Stomach (tissue), 4 donors: ENCODE measurements at regions not wholly inside any gene's neighbourhood (a gene's known extent, or its start where the extent isn't known, plus 50 kb on each side); places are given as distances from the start of the nearest gene placed in this dataset.

ENCODE experiments used
- CTCF ChIP-seq, 7 experiments: fragments of 450-650 bp in 4 of 7; fragments of 200-600 bp in 3 of 7; sonication (generic) in 3 of 7; IDR thresholded peaks; one replicate each; pipeline ENCODE4 v1.5.1; 2016 to 2019; ENCODE audit warnings: antibody characterized with exemption in 7 of 7, control low read depth in 2 of 7, mild to moderate bottlenecking in 1 of 7
- POLR2A ChIP-seq, 4 donors: fragments of 450-650 bp; IDR thresholded peaks; one replicate each; pipeline ENCODE4 v1.6.1; 2016; ENCODE audit warnings: antibody characterized with exemption in 4 of 4, control low read depth in 2 of 4, mild to moderate bottlenecking in 1 of 4, moderate library complexity in 1 of 4
- POLR2AphosphoS5 ChIP-seq, 3 donors: sonication (generic); formaldehyde crosslinking; IDR thresholded peaks; one replicate each; pipeline ENCODE4 v1.6.1; 2016; ENCODE audit warnings: antibody characterized with exemption in 3 of 3

GRCh38 chr7:116404389-116404788, 95.1 kb upstream of the CAV2 start:
- TF ChIP-seq CTCF (IDR thresholded peaks at IDR 0.05) = no peak
- TF ChIP-seq POLR2AphosphoS5 (IDR thresholded peaks at IDR 0.05) = no peak
- TF ChIP-seq POLR2A (IDR thresholded peaks at IDR 0.05) = no peak
